HCT116 (cell line): ENCODE measurements at regions not wholly inside any gene's neighbourhood (a gene's known extent, or its start where the extent isn't known, plus 50 kb on each side); places are given as distances from the start of the nearest gene placed in this dataset.

Experiments used
- CBX3 ChIP-seq: IDR thresholded peaks from 2 replicates; pipeline ENCODE4 v1.6.1; 2012; ENCODE audit warnings: low read depth
- CEBPB ChIP-seq: IDR thresholded peaks from 2 replicates; pipeline ENCODE4 v1.6.1; 2012; ENCODE audit warnings: low read depth
- CTCF ChIP-seq, 3 experiments: fragments of 200-600 bp in 1 of 3; sonication (generic) in 1 of 3; IDR thresholded peaks in 2 of 3; conservative IDR thresholded peaks in 1 of 3; 2 replicates each; pipeline ENCODE4 v1.5.1; 2012 to 2017; ENCODE audit warnings: low read depth in 2 of 3, low read length in 2 of 3, antibody characterized with exemption in 1 of 3, borderline replicate concordance in 1 of 3, control low read depth in 1 of 3, mild to moderate bottlenecking in 1 of 3, mixed read lengths in 1 of 3, mixed run types in 1 of 3, moderate library complexity in 1 of 3; ENCODE audit not compliant: insufficient read depth in 1 of 3
- ELF1 ChIP-seq: IDR thresholded peaks from 2 replicates; pipeline ENCODE4 v1.6.1; 2012; ENCODE audit warnings: low read depth, borderline replicate concordance
- EZH2 ChIP-seq: fragments of 200-600 bp; sonication (generic); IDR thresholded peaks from 2 replicates; pipeline ENCODE4 v1.6.1; 2017; ENCODE audit warnings: antibody characterized with exemption, mixed run types
- EZH2phosphoT487 ChIP-seq: fragments of 200-600 bp; IDR thresholded peaks from 2 replicates; pipeline ENCODE4 v1.6.1; 2018; ENCODE audit warnings: antibody characterized with exemption, borderline replicate concordance
- MAX ChIP-seq: IDR thresholded peaks from 2 replicates; pipeline ENCODE4 v1.6.1; 2012
- POLR2A ChIP-seq: IDR thresholded peaks from 2 replicates; pipeline ENCODE4 v1.7.0; 2011; ENCODE audit warnings: borderline replicate concordance; ENCODE audit not compliant: insufficient read depth, insufficient read length; ENCODE audit errors: extremely low read depth
- POLR2AphosphoS5 ChIP-seq: IDR thresholded peaks from 2 replicates; pipeline ENCODE4 v1.6.1; 2011; ENCODE audit warnings: mild to moderate bottlenecking, low read depth, low read length, moderate library complexity
- REST ChIP-seq: IDR thresholded peaks from 2 replicates; pipeline ENCODE4 v1.6.1; 2012; ENCODE audit warnings: low read depth
- SIN3A ChIP-seq: IDR thresholded peaks from 2 replicates; pipeline ENCODE4 v1.6.1; 2012; ENCODE audit warnings: low read depth

GRCh38 chr10:21270976-21271375 lies 254.5 kb downstream of the SKIDA1 start:
- no peak for TF ChIP-seq REST
- TF ChIP-seq CTCF (IDR thresholded peaks at IDR 0.05 in 2 of 3, conservative IDR thresholded peaks at IDR 0.05 in 1 of 3; ENCODE audit: borderline replicate concordance in 1 of 3, insufficient read depth in 1 of 3, low read depth in 2 of 3, low read length in 2 of 3): no peak
- no peak for TF ChIP-seq POLR2AphosphoS5
- TF ChIP-seq CBX3: no peak
- no peak for TF ChIP-seq MAX
- no peak for TF ChIP-seq CEBPB
- TF ChIP-seq EZH2phosphoT487: no peak
- TF ChIP-seq POLR2A: no peak
- TF ChIP-seq EZH2: no peak
- no peak for TF ChIP-seq ELF1
- no peak for TF ChIP-seq SIN3A
